Loucy (cell line): ENCODE measurements at regions not wholly inside any gene's neighbourhood (a gene's known extent, or its start where the extent isn't known, plus 50 kb on each side); places are given as distances from the start of the nearest gene placed in this dataset.
"Not testable (repeated sequence)": the region's sequence is repeated elsewhere in the genome, so short reads cannot be mapped to it uniquely, and the experiment has no call there.

Experiments
- H2AFZ ChIP-seq: fragments of 200-600 bp; sonication (generic); 2 replicates; pipeline ENCODE4 v1.6.0; 2016; ENCODE audit warnings: antibody characterized with exemption, mild to moderate bottlenecking, low read length, moderate library complexity
- H3F3A ChIP-seq: fragments of 200-600 bp; 2 replicates; pipeline ENCODE4 v1.6.0; 2016; ENCODE audit warnings: antibody characterized with exemption, low read depth, mild to moderate bottlenecking
- H3K27me3 ChIP-seq: fragments of 200-600 bp; sonication (generic); 2 replicates; pipeline ENCODE4 v1.6.1; 2014; ENCODE audit warnings: low read length, mild to moderate bottlenecking; ENCODE audit not compliant: insufficient read depth, poor library complexity, severe bottlenecking
- H3K36me3 ChIP-seq: fragments of 200-600 bp; sonication (generic); 2 replicates; pipeline ENCODE4 v1.6.1; 2016; ENCODE audit warnings: low read length; ENCODE audit not compliant: insufficient read depth
- H3K4me1 ChIP-seq: fragments of 200-600 bp; sonication (generic); 2 replicates; pipeline ENCODE4 v1.5.1; 2014; ENCODE audit warnings: low read length, mild to moderate bottlenecking; ENCODE audit not compliant: insufficient read depth, poor library complexity, severe bottlenecking
- H3K4me2 ChIP-seq: fragments of 200-600 bp; sonication (generic); 2 replicates; pipeline ENCODE4 v1.6.0; 2014; ENCODE audit warnings: antibody characterized with exemption, low read length, low read depth, mild to moderate bottlenecking; ENCODE audit not compliant: poor library complexity, severe bottlenecking
- H3K4me3 ChIP-seq: fragments of 200-600 bp; sonication (generic); 2 replicates; pipeline ENCODE4 v1.5.1; 2014; ENCODE audit warnings: low read length, mild to moderate bottlenecking, mixed read lengths; ENCODE audit not compliant: poor library complexity, severe bottlenecking
- H3K79me2 ChIP-seq: fragments of 200-600 bp; sonication (generic); 2 replicates; pipeline ENCODE4 v1.6.1; 2014; ENCODE audit warnings: low read length; ENCODE audit not compliant: insufficient read depth
- H3K9ac ChIP-seq: fragments of 200-600 bp; sonication (generic); 2 replicates; pipeline ENCODE4 v1.6.0; 2014; ENCODE audit warnings: mild to moderate bottlenecking, low read depth, low read length, moderate library complexity; ENCODE audit not compliant: poor library complexity, severe bottlenecking
- H3K9me2 ChIP-seq: fragments of 200-600 bp; sonication (generic); replicated peaks from 2 replicates; pipeline ENCODE4 v1.6.1; 2016; ENCODE audit warnings: low read depth, low read length, mixed read lengths
- H3K9me3 ChIP-seq: fragments of 200-600 bp; sonication (generic); 2 replicates; pipeline ENCODE4 v1.6.1; 2014; ENCODE audit warnings: mild to moderate bottlenecking, antibody characterized with exemption, low read length, low read depth; ENCODE audit not compliant: insufficient read depth
- H4K20me1 ChIP-seq: fragments of 200-600 bp; sonication (generic); 2 replicates; pipeline ENCODE4 v1.6.0; 2014; ENCODE audit warnings: antibody characterized with exemption, low read length, mild to moderate bottlenecking; ENCODE audit not compliant: insufficient read depth, poor library complexity, severe bottlenecking
- EZH2phosphoT487 ChIP-seq: fragments of 200-600 bp; IDR thresholded peaks from 2 replicates; pipeline ENCODE4 v1.6.1; 2018; ENCODE audit warnings: antibody characterized with exemption, mild to moderate bottlenecking, moderate library complexity, borderline replicate concordance
- TF ChIP-seq, protein P1 (sequence below): fragments of 200-600 bp; sonication (generic); conservative IDR thresholded peaks from 2 replicates; pipeline ENCODE4 v1.5.1; 2014; ENCODE audit warnings: mild to moderate bottlenecking, antibody characterized with exemption, low read length

DNA sequence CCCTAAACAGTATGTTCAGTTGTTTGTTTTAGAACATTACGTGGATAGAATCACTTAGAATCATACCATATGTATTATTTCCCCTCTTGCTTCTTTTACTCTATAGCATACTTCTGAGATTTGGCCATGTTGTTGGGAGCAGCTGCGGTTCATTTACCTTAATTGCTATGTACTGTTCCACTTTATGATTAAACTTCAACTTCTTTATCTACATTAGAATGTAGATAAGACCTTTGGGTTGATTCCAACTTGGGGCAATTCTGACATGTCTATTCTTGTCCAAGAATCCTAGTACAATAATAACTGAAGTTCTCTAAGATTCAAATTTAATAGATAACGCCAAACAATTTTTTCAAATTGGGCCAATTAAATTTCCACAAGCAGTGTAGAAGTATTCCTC, 80.7 kb downstream of the GRIN2B start:
- no peak overlapping the region for H3K4me2 ChIP-seq
- H2AFZ ChIP-seq, result no peak overlapping the region
- H3K9me3 ChIP-seq, result no peaks in the 10 kb centered on the region
- TF ChIP-seq, protein P1, sequence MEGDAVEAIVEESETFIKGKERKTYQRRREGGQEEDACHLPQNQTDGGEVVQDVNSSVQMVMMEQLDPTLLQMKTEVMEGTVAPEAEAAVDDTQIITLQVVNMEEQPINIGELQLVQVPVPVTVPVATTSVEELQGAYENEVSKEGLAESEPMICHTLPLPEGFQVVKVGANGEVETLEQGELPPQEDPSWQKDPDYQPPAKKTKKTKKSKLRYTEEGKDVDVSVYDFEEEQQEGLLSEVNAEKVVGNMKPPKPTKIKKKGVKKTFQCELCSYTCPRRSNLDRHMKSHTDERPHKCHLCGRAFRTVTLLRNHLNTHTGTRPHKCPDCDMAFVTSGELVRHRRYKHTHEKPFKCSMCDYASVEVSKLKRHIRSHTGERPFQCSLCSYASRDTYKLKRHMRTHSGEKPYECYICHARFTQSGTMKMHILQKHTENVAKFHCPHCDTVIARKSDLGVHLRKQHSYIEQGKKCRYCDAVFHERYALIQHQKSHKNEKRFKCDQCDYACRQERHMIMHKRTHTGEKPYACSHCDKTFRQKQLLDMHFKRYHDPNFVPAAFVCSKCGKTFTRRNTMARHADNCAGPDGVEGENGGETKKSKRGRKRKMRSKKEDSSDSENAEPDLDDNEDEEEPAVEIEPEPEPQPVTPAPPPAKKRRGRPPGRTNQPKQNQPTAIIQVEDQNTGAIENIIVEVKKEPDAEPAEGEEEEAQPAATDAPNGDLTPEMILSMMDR, result no peak
- TF ChIP-seq EZH2phosphoT487, result no peak
- H3K9ac ChIP-seq, result no peak overlapping the region
- no peaks in the 10 kb centered on the region for H3K79me2 ChIP-seq
- 0 out of 2 replicates have a peak, but pooled peaks cover 4% of the 10 kb centered on the region for H3K9me2 ChIP-seq
- no peak overlapping the region for H3K4me3 ChIP-seq
- no peaks in the 10 kb centered on the region for H3F3A ChIP-seq
- no peaks in the 10 kb centered on the region for H4K20me1 ChIP-seq
- H3K27me3 ChIP-seq, result no peaks in the 10 kb centered on the region
- H3K4me1 ChIP-seq, result no peaks in the 10 kb centered on the region
- H3K36me3 ChIP-seq, result no peaks in the 10 kb centered on the region

DNA sequence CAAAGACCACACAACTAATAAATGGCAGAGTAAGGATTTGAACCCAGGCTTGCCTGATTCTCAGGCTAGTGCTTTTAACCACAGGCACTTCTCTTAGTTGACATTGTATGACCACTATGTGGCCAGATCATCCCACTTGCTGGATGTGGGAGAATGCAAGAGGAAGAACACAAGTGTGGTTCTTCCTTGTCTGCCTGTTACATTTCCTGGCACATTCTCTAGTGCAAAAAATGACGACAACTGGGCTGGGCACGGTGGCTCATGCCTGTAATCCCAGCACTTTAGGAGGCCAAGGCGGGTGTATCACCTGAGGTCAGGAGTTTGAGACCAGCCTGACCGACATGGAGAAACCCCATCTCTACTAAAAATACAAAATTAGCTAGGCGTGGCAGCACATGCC, 83.0 kb downstream of the GRIN2B start:
- H3K4me3 ChIP-seq, H3K79me2 ChIP-seq, H3K4me1 ChIP-seq, H4K20me1 ChIP-seq, H3K27me3 ChIP-seq, H3K9ac ChIP-seq, H3F3A ChIP-seq, H3K36me3 ChIP-seq, H3K9me2 ChIP-seq, H3K4me2 ChIP-seq, H3K9me3 ChIP-seq, H2AFZ ChIP-seq: not testable (repeated sequence)

DNA sequence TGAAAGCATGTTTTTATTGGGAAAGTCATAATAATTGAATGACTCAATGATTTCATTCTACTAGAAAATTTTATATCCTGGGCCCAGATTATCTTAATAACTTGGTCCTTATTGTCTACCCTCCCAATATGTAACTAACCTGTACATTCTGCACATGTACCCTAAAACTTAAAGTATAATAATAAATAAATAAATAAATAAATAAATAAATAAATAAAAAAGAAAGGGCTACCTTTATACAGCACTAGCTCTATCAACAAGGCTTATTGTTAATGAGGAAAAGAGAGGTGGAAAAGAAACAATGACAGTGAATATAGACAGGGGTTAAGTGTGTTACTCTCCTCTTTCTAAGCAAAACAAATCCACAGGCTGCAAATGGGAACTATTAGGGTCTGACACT, 83.6 kb downstream of the GRIN2B start:
- no peaks in the 10 kb centered on the region for H3K27me3 ChIP-seq
- no peaks in the 10 kb centered on the region for H3K4me1 ChIP-seq
- no peaks in the 10 kb centered on the region for H3K79me2 ChIP-seq
- no peak overlapping the region for H3K4me2 ChIP-seq
- no peaks in the 10 kb centered on the region for H3F3A ChIP-seq
- H3K9me2 ChIP-seq, result 0 out of 2 replicates have a peak, but pooled peaks cover 4% of the 10 kb centered on the region
- no peaks in the 10 kb centered on the region for H3K36me3 ChIP-seq
- no peaks in the 10 kb centered on the region for H3K9me3 ChIP-seq
- no peak overlapping the region for H3K4me3 ChIP-seq
- H3K9ac ChIP-seq, result no peak overlapping the region
- H2AFZ ChIP-seq, result no peak overlapping the region
- no peak for TF ChIP-seq EZH2phosphoT487
- TF ChIP-seq, protein P1, result no peak
- no peaks in the 10 kb centered on the region for H4K20me1 ChIP-seq

DNA sequence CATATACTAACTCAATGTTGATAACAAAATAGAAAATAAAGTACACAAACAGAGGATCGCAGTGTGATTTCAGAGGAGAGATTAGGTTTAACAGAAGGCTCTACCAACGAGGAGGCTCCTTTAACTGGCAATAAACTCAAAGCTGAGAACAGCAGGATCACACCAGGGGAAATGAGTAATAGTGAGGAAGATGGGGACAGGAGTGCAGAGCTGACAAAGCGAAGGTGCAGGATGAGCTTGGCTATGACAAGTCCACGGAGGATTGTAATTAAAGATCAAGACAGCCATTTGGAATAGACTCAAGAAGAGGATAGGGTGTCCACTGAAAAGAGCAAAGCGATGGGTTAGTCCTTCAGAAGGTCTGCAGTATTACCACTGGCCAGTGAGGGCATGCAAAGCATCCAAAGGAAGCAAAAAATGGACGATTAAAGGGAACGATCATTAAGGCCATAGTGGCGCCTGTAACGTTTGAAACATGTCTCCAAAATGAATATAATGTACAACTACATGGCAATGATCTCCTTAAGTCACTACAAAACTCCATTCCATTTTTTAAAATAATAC, 85.3 kb downstream of the GRIN2B start:
- Histone ChIP-seq H3K9me2 (0 out of 2 replicates have a peak, but pooled peaks cover 4% of the 10 kb centered on the region), H3K4me1 (no peaks in the 10 kb centered on the region), H3K4me3 (no peak overlapping the region), H3K36me3 (no peaks in the 10 kb centered on the region), H3K4me2 (no peak overlapping the region), H4K20me1 (no peaks in the 10 kb centered on the region), H3K27me3 (no peaks in the 10 kb centered on the region), H3K9me3 (no peaks in the 10 kb centered on the region), H3F3A (no peaks in the 10 kb centered on the region), H3K79me2 (no peaks in the 10 kb centered on the region), H3K9ac (no peak overlapping the region), H2AFZ (no peak overlapping the region)
- TF ChIP-seq, protein P1, result no peak
- no peak for TF ChIP-seq EZH2phosphoT487
